Keratinocyte (primary cell): ENCODE measurements at regions not wholly inside any gene's neighbourhood (a gene's known extent, or its start where the extent isn't known, plus 50 kb on each side); places are given as distances from the start of the nearest gene placed in this dataset.

ENCODE experiments used
- DNase-seq: peaks from one replicate; pipeline ENCODE4 v3.0.0-alpha.2; 2011; ENCODE audit warnings: low read depth, missing footprints, low spot score
- FAIRE-seq: peaks from 2 replicates; lab custom pipeline; 2011; peaks lifted over from hg19 to GRCh38; lab: Jason Lieb, UNC
- H2AFZ ChIP-seq: 2 replicates; pipeline ENCODE4 v1.6.0; 2012; ENCODE audit warnings: low read length, control low read depth, inconsistent platforms; ENCODE audit not compliant: control insufficient read depth
- H3K27ac ChIP-seq: 2 replicates; pipeline ENCODE4 v1.5.1; 2011; ENCODE audit warnings: low read length; ENCODE audit not compliant: control insufficient read depth, insufficient read depth
- H3K27me3 ChIP-seq: 3 replicates; pipeline ENCODE4 v1.6.0; 2011; ENCODE audit warnings: low read length; ENCODE audit not compliant: control insufficient read depth, insufficient read depth; ENCODE audit errors: extremely low read depth
- H3K36me3 ChIP-seq, 2 experiments: 2 replicates in 1 of 2; 3 replicates in 1 of 2; pipeline ENCODE4 v1.5.1; 2011; ENCODE audit warnings: low read length in 2 of 2, mild to moderate bottlenecking in 1 of 2; ENCODE audit not compliant: control insufficient read depth in 2 of 2, insufficient read depth in 2 of 2; ENCODE audit errors: extremely low read depth in 1 of 2
- H3K4me1 ChIP-seq: 3 replicates; pipeline ENCODE4 v1.5.1; 2011; ENCODE audit warnings: low read length; ENCODE audit not compliant: control insufficient read depth, insufficient read depth; ENCODE audit errors: extremely low read depth
- H3K4me2 ChIP-seq: 3 replicates; pipeline ENCODE4 v1.6.0; 2011; ENCODE audit warnings: low read depth, low read length; ENCODE audit not compliant: control insufficient read depth, insufficient read depth; ENCODE audit errors: extremely low read depth
- H3K4me3 ChIP-seq, 3 experiments: fragments of 200-600 bp in 1 of 3; sonication (generic) in 1 of 3; 2 replicates in 2 of 3; 3 replicates in 1 of 3; pipeline ENCODE4 v1.5.1; 2011 to 2016; ENCODE audit warnings: low read length in 3 of 3, mild to moderate bottlenecking in 3 of 3, control low read depth in 2 of 3, inconsistent platforms in 1 of 3, low read depth in 1 of 3, mixed read lengths in 1 of 3, mixed run types in 1 of 3, moderate library complexity in 1 of 3; ENCODE audit not compliant: control insufficient read depth in 2 of 3, insufficient read depth in 2 of 3; ENCODE audit errors: extremely low read depth in 1 of 3
- H3K79me2 ChIP-seq: 2 replicates; pipeline ENCODE4 v1.6.0; 2012; ENCODE audit warnings: low read length; ENCODE audit not compliant: control insufficient read depth, insufficient read depth
- H3K9ac ChIP-seq: 3 replicates; pipeline ENCODE4 v1.6.0; 2011; ENCODE audit warnings: low read length; ENCODE audit not compliant: control insufficient read depth, insufficient read depth; ENCODE audit errors: extremely low read depth
- H3K9me1 ChIP-seq: 3 replicates; pipeline ENCODE4 v1.6.0; 2011; ENCODE audit warnings: low read length; ENCODE audit not compliant: control insufficient read depth, insufficient read depth; ENCODE audit errors: extremely low read depth
- H3K9me3 ChIP-seq: 2 replicates; pipeline ENCODE4 v1.5.1; 2012; ENCODE audit warnings: low read depth, low read length; ENCODE audit not compliant: control insufficient read depth
- H4K20me1 ChIP-seq: 3 replicates; pipeline ENCODE4 v1.6.0; 2011; ENCODE audit warnings: low read length; ENCODE audit not compliant: control insufficient read depth, insufficient read depth; ENCODE audit errors: extremely low read depth
- EZH2 ChIP-seq: IDR thresholded peaks from one replicate; pipeline ENCODE4 v1.6.1; 2012; ENCODE audit warnings: inconsistent platforms, mild to moderate bottlenecking, low read length, moderate library complexity
- dilution Hi-C: fragments of 300-500 bp; cut with MboI; formaldehyde crosslinking; loops from one replicate; pipeline ENCODE4 v1.7.0; 2020; ENCODE audit warnings: low sequenced_read_pairs; ENCODE audit not compliant: extremely low pct_ligation_motif_present
- TF ChIP-seq, protein P1 (sequence below), 3 experiments: IDR thresholded peaks in 1 of 3; conservative IDR thresholded peaks in 1 of 3; optimal IDR thresholded peaks in 1 of 3; 2 replicates in 2 of 3; 3 replicates in 1 of 3; pipeline versions ENCODE3 to v1.5.1; 2011; ENCODE audit warnings: low read length in 3 of 3, mild to moderate bottlenecking in 3 of 3, moderate library complexity in 2 of 3, control low read depth in 1 of 3, inconsistent platforms in 1 of 3; ENCODE audit not compliant: insufficient read depth in 2 of 3; ENCODE audit errors: extremely low read depth in 1 of 3

DNA sequence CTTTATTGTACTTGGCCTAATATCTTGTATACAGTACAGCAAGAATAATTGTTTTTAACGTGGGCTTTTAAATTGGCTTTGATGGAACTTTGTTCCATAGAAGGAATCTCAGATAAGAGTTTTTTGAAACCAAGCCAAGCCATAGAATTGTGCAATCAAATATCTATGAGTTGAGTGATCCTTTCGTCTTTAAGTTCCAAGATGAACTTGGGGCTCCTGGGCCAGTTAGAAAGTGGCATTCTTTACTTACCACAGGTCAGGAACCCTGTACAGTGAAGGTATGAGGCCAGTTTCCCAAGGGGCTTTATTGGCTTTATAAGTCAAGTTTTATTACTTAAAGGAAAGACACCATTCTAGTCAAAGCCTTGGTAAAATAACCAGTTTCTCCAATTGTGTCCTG is 2104.2 kb downstream of the PCDH7 start:
- H3K27me3 ChIP-seq: no peaks in the 10 kb centered on the region
- H3K79me2 ChIP-seq: no peaks in the 10 kb centered on the region
- H3K9me1 ChIP-seq: no peaks in the 10 kb centered on the region
- FAIRE-seq (no peak), DNase-seq (no peak)
- no peak overlapping the region for H3K9ac ChIP-seq
- H3K4me2 ChIP-seq: no peak overlapping the region
- TF ChIP-seq, protein P1, sequence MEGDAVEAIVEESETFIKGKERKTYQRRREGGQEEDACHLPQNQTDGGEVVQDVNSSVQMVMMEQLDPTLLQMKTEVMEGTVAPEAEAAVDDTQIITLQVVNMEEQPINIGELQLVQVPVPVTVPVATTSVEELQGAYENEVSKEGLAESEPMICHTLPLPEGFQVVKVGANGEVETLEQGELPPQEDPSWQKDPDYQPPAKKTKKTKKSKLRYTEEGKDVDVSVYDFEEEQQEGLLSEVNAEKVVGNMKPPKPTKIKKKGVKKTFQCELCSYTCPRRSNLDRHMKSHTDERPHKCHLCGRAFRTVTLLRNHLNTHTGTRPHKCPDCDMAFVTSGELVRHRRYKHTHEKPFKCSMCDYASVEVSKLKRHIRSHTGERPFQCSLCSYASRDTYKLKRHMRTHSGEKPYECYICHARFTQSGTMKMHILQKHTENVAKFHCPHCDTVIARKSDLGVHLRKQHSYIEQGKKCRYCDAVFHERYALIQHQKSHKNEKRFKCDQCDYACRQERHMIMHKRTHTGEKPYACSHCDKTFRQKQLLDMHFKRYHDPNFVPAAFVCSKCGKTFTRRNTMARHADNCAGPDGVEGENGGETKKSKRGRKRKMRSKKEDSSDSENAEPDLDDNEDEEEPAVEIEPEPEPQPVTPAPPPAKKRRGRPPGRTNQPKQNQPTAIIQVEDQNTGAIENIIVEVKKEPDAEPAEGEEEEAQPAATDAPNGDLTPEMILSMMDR (optimal IDR thresholded peaks at IDR 0.05 in 1 of 3, IDR thresholded peaks at IDR 0.05 in 1 of 3, conservative IDR thresholded peaks at IDR 0.05 in 1 of 3; ENCODE audit: extremely low read depth in 1 of 3, insufficient read depth in 2 of 3, low read length in 3 of 3): no peak
- TF ChIP-seq EZH2: no peak
- H3K27ac ChIP-seq: no peak overlapping the region
- no peaks in the 10 kb centered on the region for H3K4me1 ChIP-seq
- H4K20me1 ChIP-seq: no peaks in the 10 kb centered on the region
- H3K9me3 ChIP-seq: peaks cover 1% of the 10 kb centered on the region
- no peak overlapping the region for H2AFZ ChIP-seq
- H3K4me3 ChIP-seq: no peak overlapping the region
- no peaks in the 10 kb centered on the region for H3K36me3 ChIP-seq
- dilution Hi-C loops: no loop called here

DNA sequence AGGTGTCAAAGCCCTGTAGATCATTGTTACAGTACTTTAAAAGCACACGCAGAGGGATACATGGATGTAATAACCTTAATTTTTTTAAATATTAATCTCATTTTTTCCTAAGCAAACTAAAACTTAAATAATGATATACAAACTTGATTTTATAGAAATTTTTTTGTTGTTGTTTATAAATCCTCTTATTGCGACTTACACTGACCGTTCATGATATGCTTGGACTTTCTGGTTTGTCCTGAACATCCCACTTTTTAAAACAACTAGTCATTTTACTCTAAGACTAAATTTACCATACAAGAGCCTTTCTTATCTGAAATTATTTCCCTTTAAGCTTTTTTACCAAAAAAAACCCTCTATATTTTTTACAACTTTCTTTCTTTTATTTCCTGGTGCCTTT is 2106.0 kb downstream of the PCDH7 start:
- Histone ChIP-seq H3K4me2 (no peak overlapping the region), H3K27ac (no peak overlapping the region), H3K4me1 (no peaks in the 10 kb centered on the region), H3K9ac (no peak overlapping the region), H3K9me1 (no peaks in the 10 kb centered on the region), H4K20me1 (no peaks in the 10 kb centered on the region), H3K79me2 (no peaks in the 10 kb centered on the region), H2AFZ (no peak overlapping the region), H3K36me3 (no peaks in the 10 kb centered on the region), H3K9me3 (peaks cover 1% of the 10 kb centered on the region), H3K4me3 (no peak overlapping the region), H3K27me3 (no peaks in the 10 kb centered on the region)
- dilution Hi-C loops: no loop called here
- no peak for DNase-seq
- TF ChIP-seq, protein P1 (optimal IDR thresholded peaks at IDR 0.05 in 1 of 3, IDR thresholded peaks at IDR 0.05 in 1 of 3, conservative IDR thresholded peaks at IDR 0.05 in 1 of 3; ENCODE audit: extremely low read depth in 1 of 3, insufficient read depth in 2 of 3, low read length in 3 of 3): no peak
- no peak for TF ChIP-seq EZH2
- no peak for FAIRE-seq
